CD4-positive, alpha-beta T cell treated with Interleukin-4 for 1 hour (primary cell): ENCODE measurements at regions not wholly inside any gene's neighbourhood (a gene's known extent, or its start where the extent isn't known, plus 50 kb on each side); places are given as distances from the start of the nearest gene placed in this dataset.

Experiments used
- DNase-seq, 2 donors: peaks; one replicate each; pipeline ENCODE4 v3.0.0-alpha.2; 2020 to 2022

DNA sequence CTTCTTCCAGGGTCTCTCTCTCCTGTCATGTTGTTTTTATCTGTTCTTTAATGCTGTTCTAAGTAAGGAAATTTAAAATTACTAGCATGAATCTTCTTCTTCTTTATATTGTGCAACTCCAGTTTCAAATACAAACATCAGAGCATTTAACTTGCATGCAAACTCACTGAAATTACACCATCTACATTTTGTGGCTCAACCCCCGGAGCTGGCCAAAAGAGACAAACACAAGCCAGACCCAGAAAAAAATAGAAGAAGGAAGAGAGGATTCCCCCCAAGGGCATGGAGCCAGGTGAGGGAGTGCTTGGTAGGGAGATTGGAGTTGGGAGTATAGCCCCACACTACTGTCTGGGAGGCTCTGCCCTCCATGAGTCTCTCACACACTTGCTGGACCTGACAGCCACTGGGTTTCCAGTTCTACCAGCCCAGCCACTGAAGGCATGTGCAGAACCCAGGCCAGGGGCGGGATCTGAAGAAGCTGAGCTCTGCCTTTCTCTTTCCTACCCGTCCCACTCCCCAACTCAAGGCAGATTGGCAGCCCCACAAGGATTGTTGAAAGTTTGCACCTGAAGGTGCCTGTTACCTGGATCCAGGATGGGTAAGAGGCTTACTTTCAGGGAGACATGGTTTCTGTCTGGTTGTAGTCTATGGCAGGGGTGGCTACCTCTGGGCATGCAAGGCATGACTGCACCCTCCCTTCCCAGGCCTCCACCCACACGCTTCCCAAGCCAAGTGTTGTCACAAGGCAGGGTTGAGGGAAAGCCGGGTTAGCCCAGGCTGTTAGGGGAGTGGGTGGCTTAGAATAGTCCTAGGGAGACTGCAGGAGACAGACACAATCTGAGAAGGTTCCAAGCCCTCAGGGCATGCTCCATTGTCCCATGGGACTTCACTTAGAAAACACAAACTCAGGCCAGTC lies 297.2 kb downstream of the TGFB2 start:
- no peak for DNase-seq

DNA sequence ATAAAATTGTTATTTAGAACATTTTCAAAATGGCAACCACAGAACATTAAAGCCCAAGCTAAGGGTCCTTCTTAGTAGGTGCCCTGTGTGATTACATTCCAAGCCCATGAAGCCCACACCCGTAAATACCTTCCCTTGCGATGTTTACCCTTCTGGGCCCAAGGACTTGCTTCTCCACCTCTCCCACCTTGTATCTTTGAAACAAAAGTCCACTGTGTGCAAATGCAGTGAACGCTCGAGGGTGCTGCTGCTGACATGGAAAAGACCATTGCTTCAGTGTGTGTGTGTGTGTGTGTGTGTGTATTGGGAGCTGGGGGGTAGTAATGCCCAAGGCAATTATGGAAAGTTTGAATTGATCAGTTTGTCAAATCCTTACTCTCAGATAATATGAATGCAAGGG lies 298.1 kb downstream of the TGFB2 start:
- DNase-seq = no peak

DNA sequence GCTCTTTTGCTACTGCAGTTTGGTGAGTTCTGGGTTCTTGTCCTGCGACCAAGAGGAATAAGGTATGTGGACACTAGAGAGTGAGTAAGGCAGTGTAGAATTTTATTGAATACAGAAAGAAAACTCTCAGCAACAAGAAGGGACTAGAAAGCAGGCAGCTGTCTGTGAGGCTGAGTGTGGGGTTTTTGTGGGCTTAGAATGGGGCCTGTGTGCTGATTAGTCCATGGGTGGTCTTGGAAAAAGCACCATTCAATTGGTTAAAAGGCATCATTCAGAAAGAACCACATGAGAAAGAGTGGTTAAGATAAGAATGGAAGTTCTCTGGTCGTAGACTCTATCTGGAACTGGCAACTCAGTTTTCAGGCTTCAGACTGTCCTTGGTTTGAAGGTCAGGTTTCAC lies 298.8 kb downstream of the TGFB2 start:
- DNase-seq = no peak

DNA sequence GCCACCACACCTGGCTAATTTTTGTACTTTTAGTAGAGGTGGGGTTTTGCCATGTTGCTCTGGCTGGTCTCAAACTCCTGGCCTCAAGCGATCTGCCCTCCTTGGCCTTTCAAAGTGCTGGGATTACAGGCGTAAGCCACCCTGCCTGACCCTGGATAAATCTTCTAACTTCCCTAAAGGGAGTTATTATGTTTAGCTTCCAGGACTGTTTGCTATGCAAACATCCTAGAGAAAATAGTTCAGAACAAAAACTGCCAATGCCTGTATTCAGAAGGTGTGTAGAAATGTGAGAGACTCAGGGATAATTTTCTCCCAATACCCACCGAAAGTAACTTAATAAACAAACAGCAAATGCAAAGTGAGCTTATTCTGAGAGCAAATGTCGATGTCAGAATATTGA lies 301.2 kb downstream of the TGFB2 start:
- DNase-seq = no peak

DNA sequence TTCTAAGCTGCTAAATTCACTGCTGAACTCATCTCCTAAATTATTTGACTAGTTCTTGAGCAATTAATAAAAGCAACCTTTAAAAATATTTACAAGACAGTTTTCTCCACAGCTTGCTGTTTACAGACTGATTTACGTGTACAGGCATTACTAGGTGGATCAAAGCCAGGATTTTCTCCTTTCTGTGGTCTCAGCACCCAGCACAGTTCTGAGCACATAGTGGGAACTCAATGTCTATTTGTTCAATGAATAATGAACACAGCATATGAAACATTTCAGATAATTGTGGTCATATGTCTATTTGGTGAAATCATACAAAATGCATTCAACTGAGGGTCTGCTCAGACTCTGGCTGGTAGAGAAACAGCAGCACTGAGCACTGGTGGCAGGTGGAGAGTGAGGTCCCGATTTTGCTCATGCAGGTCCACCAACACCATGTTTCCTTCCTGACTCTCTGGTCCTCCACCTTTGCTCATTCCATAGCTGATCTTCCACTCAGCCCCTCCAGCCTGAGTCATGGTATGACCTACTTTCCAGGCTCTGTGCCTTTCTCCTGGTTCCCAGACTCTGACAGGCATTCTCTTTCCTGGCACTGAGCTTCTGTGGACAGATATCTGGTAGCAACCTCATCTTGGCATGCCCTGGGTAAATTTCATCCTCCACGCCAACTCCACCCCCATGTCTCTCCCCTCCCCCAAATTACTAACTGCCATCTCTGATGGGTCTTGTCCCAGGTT lies 311.3 kb downstream of the TGFB2 start:
- DNase-seq = no peak

DNA sequence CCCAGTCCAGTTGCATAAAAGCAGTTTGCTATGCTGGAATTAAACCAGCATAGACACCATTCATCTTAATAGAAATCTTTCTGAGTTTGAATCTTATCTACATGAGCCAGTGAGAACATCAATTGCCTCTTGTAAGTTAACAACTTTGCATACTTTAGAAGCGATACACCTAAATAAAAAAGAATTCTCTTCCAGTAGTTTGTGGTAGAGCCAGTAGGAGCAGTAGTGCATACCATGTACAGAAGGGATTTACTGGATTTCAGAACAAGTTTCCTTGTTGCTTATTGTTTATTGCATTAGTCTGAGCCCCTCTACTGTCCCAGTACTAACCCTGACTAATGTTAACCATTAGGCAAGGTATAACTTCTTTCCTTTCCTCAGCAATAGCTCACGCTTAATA lies 313.1 kb downstream of the TGFB2 start:
- DNase-seq = no peak

DNA sequence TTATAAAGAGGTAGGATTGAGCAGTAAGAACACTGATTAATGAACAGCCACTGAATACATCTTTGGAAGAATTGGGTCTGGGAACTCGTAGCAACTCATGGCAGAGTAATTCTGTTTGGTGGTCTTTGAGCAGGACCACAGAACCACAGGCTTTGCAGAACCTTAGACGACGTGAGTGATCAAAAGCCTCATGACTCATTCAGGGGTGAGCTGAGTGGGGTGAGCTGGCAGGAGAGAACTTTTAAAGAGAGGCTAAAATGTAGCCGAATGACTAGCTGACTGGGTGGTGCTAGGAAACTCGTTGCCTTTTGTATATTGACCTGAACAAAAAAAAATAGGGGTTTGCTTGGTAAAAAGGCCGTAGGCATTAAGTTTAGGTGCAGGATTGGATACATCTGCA lies 313.8 kb downstream of the TGFB2 start:
- no peak for DNase-seq

DNA sequence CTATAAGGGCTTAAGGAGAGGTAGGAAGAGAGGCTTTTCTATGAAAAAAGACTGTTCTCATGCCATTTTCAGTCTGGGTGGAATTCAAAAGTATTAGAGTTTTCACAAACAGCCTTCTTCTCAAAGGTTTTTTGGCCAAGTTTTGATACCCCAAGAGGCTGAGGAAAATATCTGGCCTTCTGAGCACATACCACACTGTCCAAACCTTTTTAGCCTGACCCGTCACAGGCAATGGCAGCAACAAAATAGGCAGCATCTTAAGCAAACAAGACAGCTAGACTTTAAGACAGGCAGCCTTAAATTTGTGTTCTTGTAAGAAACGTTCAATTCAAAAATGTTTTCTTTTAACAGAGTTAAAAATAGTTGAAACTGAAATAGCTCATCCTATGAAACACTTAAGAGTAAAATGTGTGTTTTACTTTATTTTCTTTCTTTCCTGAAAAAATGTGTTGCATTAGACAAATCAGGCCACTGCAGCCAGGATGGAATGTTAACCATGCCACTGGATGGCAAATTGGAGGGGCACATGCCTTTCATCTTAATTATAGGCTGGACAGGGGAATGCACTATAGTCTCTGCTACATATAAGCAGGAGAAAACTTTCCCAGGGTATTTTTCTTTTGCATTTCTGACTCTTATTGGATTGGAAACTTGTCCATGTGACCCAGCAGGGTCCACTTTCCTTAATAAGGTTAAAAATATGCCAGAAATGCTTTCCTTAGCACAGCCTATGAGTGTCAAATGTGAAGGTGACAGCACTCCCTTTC lies 315.0 kb downstream of the TGFB2 start:
- no peak for DNase-seq

DNA sequence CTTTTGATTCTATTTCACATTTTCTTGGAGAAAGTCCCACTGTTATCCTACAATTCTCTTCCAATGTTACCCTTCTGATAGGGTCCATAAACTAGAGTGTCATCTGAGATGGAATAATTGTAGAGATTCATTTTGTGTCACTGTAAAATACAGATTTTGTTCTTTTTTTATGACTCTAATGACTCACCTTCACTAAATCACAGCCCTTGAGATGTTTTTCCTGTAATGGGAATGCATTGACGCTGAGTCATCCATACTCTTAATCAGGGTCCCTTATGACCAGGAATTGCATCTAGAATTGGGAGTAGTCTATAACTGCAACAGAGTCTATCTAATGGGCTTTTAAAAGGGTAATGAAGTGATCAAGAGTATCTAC lies 315.5 kb downstream of the TGFB2 start:
- no peak for DNase-seq

DNA sequence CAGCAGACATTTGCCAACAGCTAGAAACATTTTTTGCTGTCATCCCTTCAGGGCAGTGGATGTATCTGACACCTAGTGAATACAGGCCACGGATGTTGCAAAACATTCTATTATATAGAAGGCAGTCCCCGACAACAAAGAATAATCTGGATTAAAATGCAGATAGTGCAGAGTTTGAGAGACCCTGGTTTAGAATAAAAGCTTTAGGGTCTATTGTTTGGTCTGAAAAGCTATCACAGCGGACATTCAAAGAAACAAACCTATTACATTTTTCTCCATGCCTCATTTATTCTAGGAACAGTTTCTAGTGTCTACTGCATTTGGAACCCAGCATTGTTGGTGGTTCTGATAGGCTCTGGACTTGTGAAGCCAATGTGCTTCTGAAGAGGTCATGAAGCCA lies 316.3 kb downstream of the TGFB2 start:
- DNase-seq = no peak

DNA sequence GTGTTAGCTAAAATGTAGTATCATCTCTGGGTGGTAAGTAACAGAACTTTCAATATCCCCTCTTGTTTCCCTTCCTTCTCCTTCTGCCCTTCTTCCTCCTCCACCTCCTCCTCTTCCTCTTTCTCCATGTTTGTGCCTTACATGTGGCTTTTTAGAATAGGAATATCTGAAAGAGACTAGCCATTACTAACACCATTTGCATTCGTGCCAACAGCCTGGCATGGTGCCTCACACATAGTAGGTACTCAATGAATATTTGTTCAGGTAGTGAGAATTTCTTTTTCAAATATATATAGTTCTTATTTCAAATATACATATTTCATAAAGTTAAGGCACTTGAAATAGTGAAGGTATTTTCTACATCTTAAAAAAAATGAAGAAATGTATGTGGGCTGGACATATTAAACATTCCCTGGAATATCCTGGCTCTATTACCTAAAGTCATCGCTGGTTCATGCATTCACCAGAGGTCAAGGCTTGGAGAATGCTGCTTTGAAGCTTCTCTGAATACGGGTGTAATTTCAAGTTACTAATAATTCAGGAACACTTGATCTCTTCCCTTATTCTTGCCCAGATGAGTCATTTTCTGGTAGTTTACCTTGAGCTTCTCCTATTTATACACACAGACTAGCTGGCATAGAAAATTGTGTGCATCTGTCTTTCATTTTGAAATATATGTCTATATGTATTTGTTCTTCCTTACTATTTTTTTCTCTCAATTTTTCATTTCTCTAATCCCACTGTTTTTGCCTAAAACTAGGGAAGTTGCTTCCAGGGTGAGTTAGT lies 319.4 kb downstream of the TGFB2 start:
- no peak for DNase-seq

DNA sequence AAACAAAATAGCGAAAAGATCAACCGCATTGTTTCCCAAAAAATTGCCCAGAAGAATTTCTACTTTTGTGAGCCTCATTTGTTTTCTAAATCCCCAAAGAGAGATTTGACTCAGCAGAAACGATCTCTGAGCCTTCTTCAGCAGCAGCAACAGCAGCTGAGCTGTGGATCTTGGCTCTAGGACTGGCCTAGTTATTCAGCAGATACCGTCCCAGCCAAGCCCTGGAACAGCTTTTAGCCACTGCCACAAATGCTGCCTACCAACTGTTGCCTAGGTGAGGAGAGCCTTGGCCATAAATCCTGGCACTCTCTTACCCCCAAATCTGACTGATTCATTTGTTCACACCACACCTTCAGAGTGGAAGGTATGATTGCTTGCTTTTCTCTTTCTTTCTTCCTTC lies 320.1 kb downstream of the TGFB2 start:
- DNase-seq = no peak

DNA sequence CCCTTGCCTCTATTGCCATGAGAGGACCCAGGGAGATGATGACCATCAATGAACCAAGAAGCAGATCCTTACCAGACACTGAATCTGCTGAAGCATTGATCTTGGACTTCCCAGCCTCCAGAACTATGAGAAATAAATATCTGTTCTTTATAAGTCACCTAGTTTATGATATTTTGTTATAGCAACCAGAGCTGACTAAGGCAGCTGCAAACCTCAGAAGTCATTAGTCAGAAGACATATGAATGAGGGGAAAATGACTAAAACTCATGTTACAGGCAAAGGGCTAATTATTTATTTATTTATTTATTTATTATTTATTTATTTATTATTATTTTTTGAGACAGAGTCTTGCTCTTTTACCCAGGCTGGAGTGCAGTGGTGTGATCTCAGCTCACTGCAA lies 321.1 kb downstream of the TGFB2 start:
- DNase-seq = no peak

DNA sequence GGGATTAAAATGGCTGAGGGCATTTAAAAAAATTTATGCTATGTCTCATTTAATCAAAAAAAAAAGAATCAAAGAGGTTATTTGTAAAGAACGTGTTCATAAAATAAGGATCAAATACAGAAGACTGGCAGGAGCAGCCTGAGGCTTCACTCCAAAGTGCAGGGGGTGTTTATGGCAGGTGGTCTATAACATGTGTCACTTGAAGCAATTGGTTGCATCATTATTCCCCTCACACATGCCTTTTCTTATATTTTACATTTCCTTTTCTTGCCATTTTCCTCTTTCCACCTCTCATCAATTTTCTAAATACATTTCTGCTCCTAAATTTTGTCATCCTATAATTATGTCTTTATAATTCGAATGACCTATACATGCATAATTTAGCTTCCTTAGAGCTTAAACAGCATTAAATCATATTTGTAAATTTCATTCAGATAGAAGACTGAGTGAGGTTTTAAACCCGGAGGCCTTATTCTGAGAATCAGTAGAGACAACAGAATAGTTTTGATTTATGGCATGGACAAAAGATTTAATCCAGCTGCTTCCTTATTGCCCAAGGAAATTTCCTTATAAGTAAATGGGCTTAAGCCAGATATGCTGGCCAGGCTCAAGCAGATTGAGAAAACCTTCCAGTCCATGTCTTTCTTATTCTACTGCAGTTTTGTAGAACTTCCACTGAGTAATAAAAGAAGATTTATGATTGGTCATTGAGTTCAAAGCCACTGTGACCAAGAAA lies 322.8 kb downstream of the TGFB2 start:
- DNase-seq = no peak

DNA sequence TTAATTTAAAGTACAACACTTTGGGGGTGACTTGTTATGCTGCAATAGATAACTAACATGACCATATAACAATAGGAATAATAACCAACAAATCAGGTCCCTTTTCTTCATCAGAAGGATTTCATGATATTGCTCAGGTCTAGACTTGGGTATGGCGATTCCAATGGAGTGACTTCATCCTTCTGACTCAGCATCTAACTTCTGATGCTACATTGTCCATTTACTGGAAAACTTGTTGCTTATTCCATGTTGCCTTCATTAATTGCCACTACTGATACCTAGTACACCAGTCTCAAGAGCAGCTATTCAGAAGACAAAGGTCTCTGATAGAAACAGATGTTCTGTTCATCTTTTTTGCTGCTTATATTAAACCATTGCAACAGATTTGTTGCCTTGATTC lies 324.3 kb downstream of the TGFB2 start:
- DNase-seq = no peak

DNA sequence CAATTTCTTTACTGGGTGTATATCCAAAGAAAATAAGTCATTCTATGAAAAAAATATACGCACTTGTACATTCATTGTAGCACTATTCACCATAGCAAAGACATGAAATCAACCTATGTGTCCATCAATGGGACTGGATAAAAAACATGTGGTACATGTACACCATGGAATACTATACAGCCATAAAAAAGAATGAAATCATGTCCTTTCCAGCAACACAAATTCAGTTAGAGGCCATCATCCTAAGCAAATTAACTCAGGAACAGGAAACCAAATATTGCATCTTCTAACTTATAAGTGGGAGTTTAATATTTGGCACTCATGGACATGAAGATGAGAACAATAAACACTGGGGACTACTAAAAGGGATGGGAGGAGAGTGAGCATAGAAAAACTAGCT lies 325.7 kb downstream of the TGFB2 start:
- no peak for DNase-seq

DNA sequence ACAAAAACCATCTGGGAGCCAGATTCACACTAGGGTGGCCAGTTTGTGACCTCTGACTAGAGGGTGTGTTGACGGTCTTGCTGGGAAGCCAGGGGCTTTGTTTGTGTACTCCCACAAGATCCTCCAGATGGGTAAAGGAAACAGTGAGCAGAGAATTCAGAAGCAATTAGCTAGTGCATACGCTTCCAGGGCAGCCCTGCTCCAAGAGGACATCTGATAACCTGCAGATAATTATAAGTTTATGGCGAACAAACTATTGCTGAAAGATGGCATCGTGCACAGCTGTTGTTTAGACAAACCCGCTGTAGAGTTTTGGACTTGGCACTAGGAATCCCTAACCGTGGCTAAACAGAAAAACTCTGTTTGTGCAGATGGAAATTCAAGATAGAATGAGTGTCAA lies 326.4 kb downstream of the TGFB2 start:
- no peak for DNase-seq

DNA sequence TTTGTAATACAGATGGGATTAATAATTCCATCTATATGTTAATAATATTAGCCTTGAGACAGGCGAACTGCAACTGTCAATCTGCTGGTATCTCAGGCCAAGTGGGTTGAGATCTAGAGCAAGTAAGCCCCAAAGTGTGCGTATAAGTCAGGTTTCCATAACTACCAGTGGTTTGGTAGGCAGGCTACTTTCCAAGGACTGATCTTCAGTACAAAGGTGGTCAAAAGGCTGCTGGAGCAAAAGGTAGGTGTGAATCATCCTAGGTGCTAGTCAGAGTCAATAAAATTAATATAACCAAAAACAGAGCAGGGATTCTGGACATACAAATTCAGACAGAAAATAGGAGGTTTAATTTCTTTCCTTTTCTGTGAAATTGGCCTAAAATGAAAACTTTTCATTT lies 328.0 kb downstream of the TGFB2 start:
- DNase-seq = no peak

DNA sequence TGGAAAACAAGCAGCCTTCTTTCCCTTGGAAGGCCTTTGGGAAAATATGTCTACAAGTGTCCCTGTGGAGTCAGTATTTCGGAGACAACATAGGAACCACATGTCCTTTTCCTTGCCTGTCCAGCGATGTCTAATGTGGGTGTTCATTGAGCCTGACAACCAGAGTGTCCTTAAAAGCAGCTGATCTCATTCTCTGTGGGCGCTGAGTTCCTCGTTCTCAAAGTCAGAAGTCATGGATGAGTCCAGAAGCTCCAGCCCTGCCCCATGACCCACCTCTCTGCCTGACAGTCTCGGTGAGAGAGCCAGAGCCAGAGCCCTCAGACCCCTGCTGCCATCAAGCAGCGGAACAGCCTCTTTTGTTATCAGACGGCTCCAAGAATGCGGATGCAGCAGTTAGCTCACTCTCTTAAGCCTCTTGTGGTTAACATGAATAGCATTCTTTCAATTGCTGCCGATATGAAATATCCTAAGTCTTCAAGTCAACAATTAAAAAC lies 329.2 kb downstream of the TGFB2 start:
- no peak for DNase-seq

DNA sequence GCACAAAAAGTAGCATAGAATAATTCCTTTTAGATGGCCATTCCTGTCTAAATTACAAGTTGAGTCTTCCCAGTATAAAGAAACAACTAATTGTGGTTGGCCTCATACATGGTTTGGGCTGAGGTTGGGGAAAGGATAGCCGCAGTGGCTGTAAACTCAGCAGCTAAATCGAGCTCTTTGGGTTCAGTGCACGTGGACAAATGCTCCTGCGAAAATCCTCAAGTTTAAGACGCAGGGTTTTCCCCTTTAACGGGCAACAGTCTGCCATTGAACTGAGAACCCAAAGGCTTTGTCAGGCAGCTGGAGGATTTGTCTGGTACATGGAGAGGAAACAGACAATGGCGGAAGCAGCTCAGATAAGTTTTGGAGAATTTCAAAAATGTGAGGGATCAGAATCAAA lies 331.9 kb downstream of the TGFB2 start:
- no peak for DNase-seq

DNA sequence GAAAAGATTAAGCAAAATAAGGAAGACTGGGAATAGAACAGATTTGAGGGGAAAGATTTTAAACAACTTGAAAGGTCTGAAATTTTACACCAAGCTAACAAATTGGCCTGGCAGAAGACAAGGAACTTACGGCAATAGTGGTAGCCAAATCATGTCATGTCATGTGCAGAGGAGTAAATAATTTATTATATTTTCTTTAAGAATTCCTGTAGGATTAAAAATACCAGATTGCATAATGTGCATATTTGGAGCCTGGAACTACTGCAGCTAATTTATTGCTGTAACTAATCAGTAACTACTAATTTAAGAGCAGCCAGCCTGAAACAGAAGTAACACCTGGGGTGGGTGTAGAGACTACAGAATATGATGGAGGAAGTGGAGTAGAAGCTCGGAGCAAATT lies 334.3 kb downstream of the TGFB2 start:
- DNase-seq = no peak
